ENCODE measurements at regions not wholly inside any gene's neighbourhood (a gene's known extent, or its start where the extent isn't known, plus 50 kb on each side); places are given as distances from the start of the nearest gene placed in this dataset.

DNA sequence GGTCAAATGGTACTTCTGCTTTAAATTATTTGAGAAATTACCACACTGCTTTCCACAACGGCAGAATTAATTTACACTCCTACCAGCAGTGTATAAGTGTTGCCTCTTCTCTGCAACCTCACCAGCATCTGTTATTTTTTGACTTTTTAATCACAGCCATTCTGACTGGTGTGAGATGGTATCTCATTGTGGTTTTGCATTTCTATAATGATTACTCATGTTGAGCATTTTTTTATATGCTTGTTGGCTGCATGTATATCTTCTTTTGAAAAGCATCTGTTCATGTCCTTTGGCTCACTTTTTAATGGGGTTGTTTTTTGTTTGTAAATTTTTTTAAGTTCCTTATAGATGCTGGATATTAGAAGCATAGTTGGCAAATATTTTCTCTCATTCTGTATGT, 446.7 kb downstream of the PMP22 start:
- peaks cover under 1 to 8% (median 6%) of the 10 kb centered on the region in 7 donors for H3K9me3 Mint-ChIP-seq
- Histone ChIP-seq H3K4me2 (replicated peaks; ENCODE audit: extremely low read depth, low read length, poor library complexity, severe bottlenecking) (no peak overlapping the region), H3K9me3 (replicated peaks in 1 of 2; ENCODE audit: control insufficient read depth in 1 of 2, insufficient read depth in 1 of 2, low read length in 2 of 2) (no peaks in the 10 kb centered on the region), H3K4me1 (ENCODE audit: control insufficient read depth in 1 of 2, insufficient read depth in 2 of 2, low read length in 2 of 2) (no peaks in the 10 kb centered on the region), H3K27me3 (ENCODE audit: control insufficient read depth in 2 of 2, insufficient read depth in 2 of 2, low read length in 2 of 2) (no peaks in the 10 kb centered on the region), H3K4me3 (replicated peaks in 1 of 3; ENCODE audit: low read depth in 2 of 3, low read length in 3 of 3) (no peak overlapping the region), H2AFZ (ENCODE audit: insufficient read depth, low read depth, low read length, poor library complexity, severe bottlenecking) (no peak overlapping the region), H4K20me1 (ENCODE audit: insufficient read depth, low read length) (no peaks in the 10 kb centered on the region), H3K27ac (ENCODE audit: low read depth in 1 of 2, low read length in 2 of 2) (no peak overlapping the region), H3K79me2 (ENCODE audit: insufficient read depth, low read length) (no peaks in the 10 kb centered on the region), H3K9ac (ENCODE audit: insufficient read depth, low read length, poor library complexity, severe bottlenecking) (no peak overlapping the region), H3K36me3 (replicated peaks in 1 of 2; ENCODE audit: control insufficient read depth in 1 of 2, insufficient read depth in 2 of 2, low read length in 2 of 2) (no peaks in the 10 kb centered on the region)
- TF ChIP-seq, protein P1, sequence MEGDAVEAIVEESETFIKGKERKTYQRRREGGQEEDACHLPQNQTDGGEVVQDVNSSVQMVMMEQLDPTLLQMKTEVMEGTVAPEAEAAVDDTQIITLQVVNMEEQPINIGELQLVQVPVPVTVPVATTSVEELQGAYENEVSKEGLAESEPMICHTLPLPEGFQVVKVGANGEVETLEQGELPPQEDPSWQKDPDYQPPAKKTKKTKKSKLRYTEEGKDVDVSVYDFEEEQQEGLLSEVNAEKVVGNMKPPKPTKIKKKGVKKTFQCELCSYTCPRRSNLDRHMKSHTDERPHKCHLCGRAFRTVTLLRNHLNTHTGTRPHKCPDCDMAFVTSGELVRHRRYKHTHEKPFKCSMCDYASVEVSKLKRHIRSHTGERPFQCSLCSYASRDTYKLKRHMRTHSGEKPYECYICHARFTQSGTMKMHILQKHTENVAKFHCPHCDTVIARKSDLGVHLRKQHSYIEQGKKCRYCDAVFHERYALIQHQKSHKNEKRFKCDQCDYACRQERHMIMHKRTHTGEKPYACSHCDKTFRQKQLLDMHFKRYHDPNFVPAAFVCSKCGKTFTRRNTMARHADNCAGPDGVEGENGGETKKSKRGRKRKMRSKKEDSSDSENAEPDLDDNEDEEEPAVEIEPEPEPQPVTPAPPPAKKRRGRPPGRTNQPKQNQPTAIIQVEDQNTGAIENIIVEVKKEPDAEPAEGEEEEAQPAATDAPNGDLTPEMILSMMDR (IDR thresholded peaks at IDR 0.05), result no peak
- DNase-seq, result no peak
- intact Hi-C loops (cut with micrococcal nuclease), result no loop called here
- WGBS (ENCODE audit: insufficient coverage), result no CpG with 5 or more reads among the region's 1 CpG
- H3K4me3 Mint-ChIP-seq, result no peak overlapping the region
- H3K36me3 Mint-ChIP-seq, result no peaks in the 10 kb centered on the region
- no peak overlapping the region for H3K27ac Mint-ChIP-seq
- H3K4me1 Mint-ChIP-seq, result peaks cover 6% of the 10 kb centered on the region
- H3K27me3 Mint-ChIP-seq (ENCODE audit: low read depth in 3 of 3), result peaks cover 0 to 3% (median 2%) of the 10 kb centered on the region in 3 donors

DNA sequence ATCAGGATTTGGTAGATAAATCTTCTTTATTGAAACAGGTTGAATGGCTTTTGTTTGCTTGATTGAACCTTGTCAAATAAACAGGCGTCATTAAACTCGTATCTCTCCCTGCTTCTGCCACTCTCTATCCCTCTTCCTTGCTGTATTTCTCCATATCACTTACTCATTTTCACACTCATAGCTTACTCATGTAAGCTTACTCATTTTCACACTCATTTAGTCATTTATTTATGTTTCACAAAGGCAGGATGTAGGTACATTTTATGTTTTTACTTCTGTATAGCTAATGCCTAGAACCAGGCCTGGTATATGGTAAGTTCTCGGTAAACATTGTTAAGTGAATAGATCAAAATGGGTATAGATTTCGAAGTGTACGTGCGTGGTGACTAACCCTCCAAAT, 450.0 kb downstream of the PMP22 start:
- Histone ChIP-seq H3K4me2 (replicated peaks; ENCODE audit: extremely low read depth, low read length, poor library complexity, severe bottlenecking) (no peak overlapping the region), H2AFZ (ENCODE audit: insufficient read depth, low read depth, low read length, poor library complexity, severe bottlenecking) (no peak overlapping the region), H4K20me1 (ENCODE audit: insufficient read depth, low read length) (no peaks in the 10 kb centered on the region), H3K9ac (ENCODE audit: insufficient read depth, low read length, poor library complexity, severe bottlenecking) (no peak overlapping the region), H3K9me3 (replicated peaks in 1 of 2; ENCODE audit: control insufficient read depth in 1 of 2, insufficient read depth in 1 of 2, low read length in 2 of 2) (no peaks in the 10 kb centered on the region), H3K36me3 (replicated peaks in 1 of 2; ENCODE audit: control insufficient read depth in 1 of 2, insufficient read depth in 2 of 2, low read length in 2 of 2) (no peaks in the 10 kb centered on the region), H3K4me1 (ENCODE audit: control insufficient read depth in 1 of 2, insufficient read depth in 2 of 2, low read length in 2 of 2) (no peaks in the 10 kb centered on the region), H3K4me3 (replicated peaks in 1 of 3; ENCODE audit: low read depth in 2 of 3, low read length in 3 of 3) (no peak overlapping the region), H3K27me3 (ENCODE audit: control insufficient read depth in 2 of 2, insufficient read depth in 2 of 2, low read length in 2 of 2) (no peaks in the 10 kb centered on the region), H3K79me2 (ENCODE audit: insufficient read depth, low read length) (no peaks in the 10 kb centered on the region), H3K27ac (ENCODE audit: low read depth in 1 of 2, low read length in 2 of 2) (no peak overlapping the region)
- TF ChIP-seq, protein P1 (IDR thresholded peaks at IDR 0.05), result no peak
- H3K9me3 Mint-ChIP-seq, result peaks cover 2 to 8% (median 6%) of the 10 kb centered on the region in 7 donors
- no CpG with 5 or more reads among the region's 6 CpGs for WGBS (ENCODE audit: insufficient coverage)
- DNase-seq, result no peak
- intact Hi-C loops (cut with micrococcal nuclease), result no loop called here
- H3K4me1 Mint-ChIP-seq, result peaks cover 10% of the 10 kb centered on the region
- peaks cover 0 to 4% (median 0%) of the 10 kb centered on the region in 3 donors for H3K27me3 Mint-ChIP-seq (ENCODE audit: low read depth in 3 of 3)
- H3K4me3 Mint-ChIP-seq, result no peak overlapping the region
- H3K27ac Mint-ChIP-seq, result no peak overlapping the region
- no peaks in the 10 kb centered on the region for H3K36me3 Mint-ChIP-seq
